ENCODE measurements at regions not wholly inside any gene's neighbourhood (a gene's known extent, or its start where the extent isn't known, plus 50 kb on each side); places are given as distances from the start of the nearest gene placed in this dataset.

GRCh38 chr9:99718631-99719030 is 103.1 kb upstream of the NR4A3 start:
- no peaks in the 10 kb centered on the region for H3K36me3 Mint-ChIP-seq (ENCODE audit: low read depth)
- no peak for DNase-seq
- H3K27me3 Mint-ChIP-seq (ENCODE audit: low read depth, poor library complexity), result no peaks in the 10 kb centered on the region
- H3K27ac Mint-ChIP-seq, result no peak overlapping the region
- H3K4me1 Mint-ChIP-seq, result no peaks in the 10 kb centered on the region
- H3K9me3 Mint-ChIP-seq, result no peaks in the 10 kb centered on the region
- TF ChIP-seq CTCF (IDR thresholded peaks at IDR 0.05), result no peak
- no peak overlapping the region for H3K4me3 Mint-ChIP-seq

GRCh38 chr9:99720455-99721050 is 101.1 kb upstream of the NR4A3 start:
- Mint-ChIP-seq H3K4me3 (no peak overlapping the region), H3K27me3 (ENCODE audit: low read depth, poor library complexity) (no peaks in the 10 kb centered on the region), H3K4me1 (no peaks in the 10 kb centered on the region), H3K9me3 (no peaks in the 10 kb centered on the region), H3K36me3 (ENCODE audit: low read depth) (no peaks in the 10 kb centered on the region), H3K27ac (no peak overlapping the region)
- no peak for TF ChIP-seq CTCF (IDR thresholded peaks at IDR 0.05)
- DNase-seq, result no peak

GRCh38 chr9:99721898-99722297 is 99.8 kb upstream of the NR4A3 start:
- TF ChIP-seq CTCF (IDR thresholded peaks at IDR 0.05), result no peak
- Mint-ChIP-seq H3K4me3 (no peak overlapping the region), H3K4me1 (no peaks in the 10 kb centered on the region), H3K27me3 (ENCODE audit: low read depth, poor library complexity) (no peaks in the 10 kb centered on the region), H3K9me3 (no peaks in the 10 kb centered on the region), H3K27ac (no peak overlapping the region), H3K36me3 (ENCODE audit: low read depth) (no peaks in the 10 kb centered on the region)
- no peak for DNase-seq

GRCh38 chr9:99722877-99723276 is 98.8 kb upstream of the NR4A3 start:
- TF ChIP-seq CTCF (IDR thresholded peaks at IDR 0.05), result no peak
- H3K27me3 Mint-ChIP-seq (ENCODE audit: low read depth, poor library complexity), result no peaks in the 10 kb centered on the region
- DNase-seq, result no peak
- no peak overlapping the region for H3K27ac Mint-ChIP-seq
- no peaks in the 10 kb centered on the region for H3K9me3 Mint-ChIP-seq
- no peak overlapping the region for H3K4me3 Mint-ChIP-seq
- no peaks in the 10 kb centered on the region for H3K36me3 Mint-ChIP-seq (ENCODE audit: low read depth)
- H3K4me1 Mint-ChIP-seq, result no peaks in the 10 kb centered on the region

- no peaks in the 10 kb centered on the region for H3K36me3 Mint-ChIP-seq (ENCODE audit: low read depth)
- DNase-seq, result no peak
- H3K27ac Mint-ChIP-seq, result no peak overlapping the region
- H3K4me3 Mint-ChIP-seq, result no peak overlapping the region
- H3K9me3 Mint-ChIP-seq, result no peaks in the 10 kb centered on the region
- H3K4me1 Mint-ChIP-seq, result no peaks in the 10 kb centered on the region
- H3K27me3 Mint-ChIP-seq (ENCODE audit: low read depth, poor library complexity), result no peaks in the 10 kb centered on the region
- no peak for TF ChIP-seq CTCF (IDR thresholded peaks at IDR 0.05)
Measured at GRCh38 chr9:99724640-99725039, 97.0 kb upstream of the NR4A3 start.

GRCh38 chr9:99725852-99726251 is 95.8 kb upstream of the NR4A3 start:
- Mint-ChIP-seq H3K36me3 (ENCODE audit: low read depth) (no peaks in the 10 kb centered on the region), H3K27me3 (ENCODE audit: low read depth, poor library complexity) (no peaks in the 10 kb centered on the region), H3K4me3 (no peak overlapping the region), H3K9me3 (no peaks in the 10 kb centered on the region), H3K27ac (no peak overlapping the region), H3K4me1 (no peaks in the 10 kb centered on the region)
- no peak for DNase-seq
- TF ChIP-seq CTCF (IDR thresholded peaks at IDR 0.05), result no peak

Data from nephron progenitor cell (in vitro differentiated cells).